HepG2 (cell line): ENCODE measurements at regions not wholly inside any gene's neighbourhood (a gene's known extent, or its start where the extent isn't known, plus 50 kb on each side); places are given as distances from the start of the nearest gene placed in this dataset.

Experiments
- ATAC-seq: fragments of 200-7000 bp; cut with Tn5 transposase; 3 replicates; pipeline ENCODE4 v1.9.1; 2020; ENCODE audit warnings: mild to moderate bottlenecking, moderate library complexity
- BruUV-seq: library from RNA; stranded (reverse); fragments of 400-500 nt; replicated peaks from 2 replicates; lab custom pipeline; 2021; lab: Mats Ljungman, UMichigan
- CTCF ChIA-PET: fragments of 300-600 bp; formaldehyde crosslinking; extraction: SDS; loops from one replicate; lab custom pipeline; 2021; ENCODE audit warnings: low total read pairs, inconsistent platforms, low intra/inter-chr PET ratio; lab: Yijun Ruan, JAX
- POLR2A ChIA-PET: fragments of 350-600 bp; sonication (Branson Sonifier 250); formaldehyde crosslinking; loops from one replicate; lab custom pipeline; 2020; ENCODE audit warnings: antibody characterized with exemption, inconsistent platforms; lab: Yijun Ruan, JAX
- DNase-seq: peaks from one replicate; pipeline ENCODE4 v3.0.0-alpha.2; 2015; ENCODE audit warnings: low spot score
- FAIRE-seq: peaks from 3 replicates; lab custom pipeline; 2011; peaks lifted over from hg19 to GRCh38; lab: Jason Lieb, UNC
- H2AFZ ChIP-seq: one replicate; pipeline ENCODE4 v1.6.1; 2011; ENCODE audit warnings: low read length, inconsistent platforms
- H3K27ac ChIP-seq: fragments of 300-600 bp; 3 replicates; pipeline ENCODE4 v1.8.0; 2011; ENCODE audit warnings: mixed run types, mild to moderate bottlenecking, mixed read lengths, low read length, inconsistent platforms; ENCODE audit not compliant: insufficient read depth; ENCODE audit errors: extremely low read length
- H3K27me3 ChIP-seq, 2 experiments: fragments of 200-600 bp in 1 of 2; 2 replicates in 1 of 2; 3 replicates in 1 of 2; pipeline versions ENCODE4 v1.6.0 to v1.8.0; 2011; ENCODE audit warnings: low read length in 2 of 2, mild to moderate bottlenecking in 2 of 2, moderate library complexity in 2 of 2, inconsistent platforms in 1 of 2; ENCODE audit not compliant: insufficient read depth in 2 of 2, control insufficient read depth in 1 of 2
- H3K36me3 ChIP-seq, 2 experiments: fragments of 200-600 bp in 1 of 2; replicated peaks in 1 of 2; 2 replicates in 1 of 2; 3 replicates in 1 of 2; pipeline versions ENCODE4 v1.5.1 to v1.8.0; 2011; ENCODE audit warnings: low read length in 2 of 2, inconsistent platforms in 1 of 2; ENCODE audit not compliant: insufficient read depth in 2 of 2, control insufficient read depth in 1 of 2
- H3K4me1 ChIP-seq: 2 replicates; pipeline ENCODE4 v1.5.1; 2012; ENCODE audit warnings: low read length, inconsistent platforms; ENCODE audit not compliant: insufficient read depth
- H3K4me2 ChIP-seq: 2 replicates; pipeline ENCODE4 v1.6.0; 2011; ENCODE audit warnings: low read depth, low read length, inconsistent platforms
- H3K4me3 ChIP-seq, 3 experiments: fragments of 200-600 bp in 1 of 3; sonication (generic), shearing (Covaris generic) in 1 of 3; replicated peaks in 1 of 3; 2 replicates each; pipeline ENCODE4 v1.5.1; 2011 to 2016; ENCODE audit warnings: low read length in 3 of 3, inconsistent platforms in 2 of 3, low read depth in 2 of 3, mild to moderate bottlenecking in 2 of 3, control low read depth in 1 of 3, mixed read lengths in 1 of 3; ENCODE audit not compliant: insufficient read depth in 1 of 3
- H3K79me2 ChIP-seq: one replicate; pipeline ENCODE4 v1.6.1; 2011; ENCODE audit warnings: low read length, inconsistent platforms; ENCODE audit not compliant: insufficient read depth
- H3K9ac ChIP-seq: 2 replicates; pipeline ENCODE4 v1.6.0; 2011; ENCODE audit warnings: mild to moderate bottlenecking, low read depth, low read length, inconsistent platforms; ENCODE audit not compliant: insufficient read depth
- H3K9me3 ChIP-seq: 2 replicates; pipeline ENCODE4 v1.5.1; 2012; ENCODE audit warnings: mild to moderate bottlenecking, low read length
- H4K20me1 ChIP-seq: 2 replicates; pipeline ENCODE4 v1.6.0; 2011; ENCODE audit warnings: inconsistent platforms, mild to moderate bottlenecking, low read length, moderate library complexity; ENCODE audit not compliant: insufficient read depth
- KAT8 ChIP-seq: IDR thresholded peaks from 2 replicates; pipeline ENCODE4 v1.6.1; 2016; ENCODE audit warnings: missing genetic modification reagents, missing compliant biosample characterization
- LCORL ChIP-seq, 2 experiments: fragments of 450-650 bp in 1 of 2; sonication (generic) in 1 of 2; formaldehyde crosslinking in 1 of 2; IDR thresholded peaks; 2 replicates each; pipeline versions ENCODE4 v1.5.0 to v1.6.1; 2017 to 2020; ENCODE audit warnings: antibody characterized with exemption in 1 of 2, missing genetic modification reagents in 1 of 2
- MIXL1 ChIP-seq: IDR thresholded peaks from 2 replicates; pipeline ENCODE4 v1.6.1; 2016
- NR3C1 ChIP-seq: sonication (generic); formaldehyde crosslinking; IDR thresholded peaks from 2 replicates; pipeline ENCODE4 v1.4.0; 2020; ENCODE audit warnings: missing genetic modification reagents
- PHF21A ChIP-seq: sonication (generic); formaldehyde crosslinking; IDR thresholded peaks from 2 replicates; pipeline ENCODE4 v1.5.0; 2020; ENCODE audit warnings: mild to moderate bottlenecking, missing genetic modification reagents
- ZNF639 ChIP-seq: conservative IDR thresholded peaks from 2 replicates; pipeline ENCODE4 v1.6.1; 2018; ENCODE audit warnings: missing genetic modification reagents
- WGBS: methylation state at CpG from one replicate; pipeline ENCODE4 v1.1.6; 2017; ENCODE audit warnings: low lambda C conversion rate; 5-methylcytosine and 5-hydroxymethylcytosine counted together
- in situ Hi-C: cut with HindIII; loops from 2 replicates; pipeline ENCODE4 v1.10.0; 2017; ENCODE audit warnings: low pct_unique_long_range_greater_than_20kb; ENCODE audit not compliant: extremely low pct_ligation_motif_present
- intact Hi-C: fragments of 100-400 bp; cut with micrococcal nuclease; formaldehyde crosslinking; loops from one replicate; pipeline ENCODE4 v1.10.0; 2022; ENCODE audit not compliant: unreplicated experiment

GRCh38 chr7:121562259-121562658 is 166.2 kb upstream of the FAM3C start (continued):
- TF ChIP-seq ZNF639 (CRISPR knock-in tag) = no peak
- no peak for TF ChIP-seq PHF21A (CRISPR knock-in tag)
- TF ChIP-seq KAT8 (CRISPR knock-in tag) = no peak
- no peak for TF ChIP-seq MIXL1
- TF ChIP-seq, all 625 proteins: peak for 0

GRCh38 chr7:121561717-121562116 is 165.6 kb upstream of the FAM3C start:
- no peak for DNase-seq
- in situ Hi-C loops = no loop called here
- TF ChIP-seq LCORL (IDR thresholded peaks at IDR 0.05) (peak; percentile 83), LCORL (CRISPR knock-in tag; IDR thresholded peaks at IDR 0.05) (no peak), NR3C1 (CRISPR knock-in tag) (no peak)
- TF ChIP-seq, all 625 proteins: peak for 1
- intact Hi-C loops = no loop called here
- ATAC-seq (no peak), FAIRE-seq (no peak)
- Histone ChIP-seq H3K4me1 (no peaks in the 10 kb centered on the region), H3K9ac (no peak overlapping the region), H3K4me2 (no peak overlapping the region), H2AFZ (no peak overlapping the region), H3K79me2 (no peaks in the 10 kb centered on the region), H3K9me3 (no peaks in the 10 kb centered on the region), H4K20me1 (no peaks in the 10 kb centered on the region), H3K4me3 (no peak overlapping the region), H3K36me3 (no peaks in the 10 kb centered on the region), H3K27ac (no peak overlapping the region), H3K27me3 (no peaks in the 10 kb centered on the region; a peak in 1 of 5 replicates)
- ChIA-PET CTCF (no interaction called here), POLR2A (no interaction called here)
- WGBS = 41% methylated on average over 1 of the region's 1 CpG
- BruUV-seq = no TSS peak
